Fibroblast of mammary gland (primary cell): ENCODE measurements at regions not wholly inside any gene's neighbourhood (a gene's known extent, or its start where the extent isn't known, plus 50 kb on each side); places are given as distances from the start of the nearest gene placed in this dataset.

Experiments used
- DNase-seq: peaks from one replicate; pipeline ENCODE4 v3.0.0-alpha.2; 2010; ENCODE audit warnings: low read depth
- H3K4me3 ChIP-seq: 2 replicates; pipeline ENCODE4 v1.5.1; 2011; ENCODE audit warnings: low read depth, mild to moderate bottlenecking, low read length, moderate library complexity; ENCODE audit not compliant: control insufficient read depth
- TF ChIP-seq, protein P1 (sequence below): conservative IDR thresholded peaks from 2 replicates; pipeline ENCODE4 v1.5.1; 2011; ENCODE audit warnings: low read depth, low read length, inconsistent platforms; ENCODE audit not compliant: control insufficient read depth, insufficient read depth

DNA sequence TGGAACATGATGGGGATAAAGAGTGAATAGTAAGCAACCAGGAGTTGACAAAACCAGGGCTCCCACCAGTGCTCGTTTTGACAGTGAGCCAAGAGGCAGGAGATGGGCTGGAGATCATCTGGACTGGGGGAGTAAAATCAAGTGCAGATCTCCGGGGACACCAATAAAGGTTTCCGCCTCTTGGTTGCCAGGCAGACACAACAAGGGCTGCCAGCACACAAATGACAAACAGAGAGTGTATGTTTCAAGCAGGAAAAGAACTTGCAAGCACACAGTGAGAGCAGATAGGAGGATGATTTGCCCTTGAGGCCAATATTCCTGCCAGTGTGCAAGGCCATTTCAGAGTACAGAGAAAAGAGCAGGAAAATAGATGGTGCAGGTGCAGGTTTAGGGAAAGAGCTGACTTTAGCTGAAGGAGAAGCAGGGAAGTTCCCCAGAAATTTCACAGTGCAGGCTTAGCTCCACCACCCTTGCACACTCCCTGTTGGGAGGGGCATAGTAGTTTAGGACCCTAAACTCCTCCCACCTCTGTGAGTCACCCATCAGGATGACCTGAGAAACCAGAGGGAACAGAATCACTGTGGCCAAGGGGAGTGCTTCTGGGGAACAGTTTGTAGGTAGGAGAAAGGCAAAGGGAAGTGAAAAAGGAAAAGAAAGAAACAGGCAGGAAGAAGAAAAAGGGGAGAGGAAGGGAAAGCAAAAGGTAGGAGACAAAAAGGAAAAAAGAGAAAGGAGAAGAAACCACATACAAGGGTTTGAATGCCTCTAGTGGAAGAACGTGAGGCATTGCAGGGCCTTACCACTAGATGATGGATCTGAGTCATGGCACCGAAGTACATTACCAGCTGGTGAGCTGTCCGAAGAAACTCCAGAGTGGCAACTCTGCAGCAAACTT is 404.4 kb downstream of the SLC6A15 start:
- H3K4me3 ChIP-seq, result no peak overlapping the region
- TF ChIP-seq, protein P1, sequence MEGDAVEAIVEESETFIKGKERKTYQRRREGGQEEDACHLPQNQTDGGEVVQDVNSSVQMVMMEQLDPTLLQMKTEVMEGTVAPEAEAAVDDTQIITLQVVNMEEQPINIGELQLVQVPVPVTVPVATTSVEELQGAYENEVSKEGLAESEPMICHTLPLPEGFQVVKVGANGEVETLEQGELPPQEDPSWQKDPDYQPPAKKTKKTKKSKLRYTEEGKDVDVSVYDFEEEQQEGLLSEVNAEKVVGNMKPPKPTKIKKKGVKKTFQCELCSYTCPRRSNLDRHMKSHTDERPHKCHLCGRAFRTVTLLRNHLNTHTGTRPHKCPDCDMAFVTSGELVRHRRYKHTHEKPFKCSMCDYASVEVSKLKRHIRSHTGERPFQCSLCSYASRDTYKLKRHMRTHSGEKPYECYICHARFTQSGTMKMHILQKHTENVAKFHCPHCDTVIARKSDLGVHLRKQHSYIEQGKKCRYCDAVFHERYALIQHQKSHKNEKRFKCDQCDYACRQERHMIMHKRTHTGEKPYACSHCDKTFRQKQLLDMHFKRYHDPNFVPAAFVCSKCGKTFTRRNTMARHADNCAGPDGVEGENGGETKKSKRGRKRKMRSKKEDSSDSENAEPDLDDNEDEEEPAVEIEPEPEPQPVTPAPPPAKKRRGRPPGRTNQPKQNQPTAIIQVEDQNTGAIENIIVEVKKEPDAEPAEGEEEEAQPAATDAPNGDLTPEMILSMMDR, result peak; percentile 85
- DNase-seq, result peak; percentile 87

DNA sequence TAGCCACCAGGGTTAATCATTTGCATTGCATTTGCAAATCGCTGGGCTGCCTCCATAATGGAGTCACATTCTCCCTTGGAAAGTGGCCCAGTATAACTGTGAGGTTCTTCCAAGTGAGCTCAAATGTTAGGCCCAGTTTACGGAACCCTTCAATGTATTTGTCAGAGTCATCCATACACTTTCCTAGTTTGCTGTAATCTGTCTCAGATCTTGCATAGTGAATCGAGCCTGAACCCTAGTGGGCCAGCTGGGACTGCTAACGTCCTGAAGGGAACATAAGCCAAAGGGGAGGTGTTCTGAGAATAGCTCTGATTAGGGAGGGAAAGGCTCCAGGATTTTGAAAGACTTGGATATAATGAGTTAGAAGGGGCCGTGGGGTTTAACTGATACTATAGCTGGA is 406.3 kb downstream of the SLC6A15 start:
- peak; percentile 49 for DNase-seq
- H3K4me3 ChIP-seq, result no peak overlapping the region
- TF ChIP-seq, protein P1, result no peak

DNA sequence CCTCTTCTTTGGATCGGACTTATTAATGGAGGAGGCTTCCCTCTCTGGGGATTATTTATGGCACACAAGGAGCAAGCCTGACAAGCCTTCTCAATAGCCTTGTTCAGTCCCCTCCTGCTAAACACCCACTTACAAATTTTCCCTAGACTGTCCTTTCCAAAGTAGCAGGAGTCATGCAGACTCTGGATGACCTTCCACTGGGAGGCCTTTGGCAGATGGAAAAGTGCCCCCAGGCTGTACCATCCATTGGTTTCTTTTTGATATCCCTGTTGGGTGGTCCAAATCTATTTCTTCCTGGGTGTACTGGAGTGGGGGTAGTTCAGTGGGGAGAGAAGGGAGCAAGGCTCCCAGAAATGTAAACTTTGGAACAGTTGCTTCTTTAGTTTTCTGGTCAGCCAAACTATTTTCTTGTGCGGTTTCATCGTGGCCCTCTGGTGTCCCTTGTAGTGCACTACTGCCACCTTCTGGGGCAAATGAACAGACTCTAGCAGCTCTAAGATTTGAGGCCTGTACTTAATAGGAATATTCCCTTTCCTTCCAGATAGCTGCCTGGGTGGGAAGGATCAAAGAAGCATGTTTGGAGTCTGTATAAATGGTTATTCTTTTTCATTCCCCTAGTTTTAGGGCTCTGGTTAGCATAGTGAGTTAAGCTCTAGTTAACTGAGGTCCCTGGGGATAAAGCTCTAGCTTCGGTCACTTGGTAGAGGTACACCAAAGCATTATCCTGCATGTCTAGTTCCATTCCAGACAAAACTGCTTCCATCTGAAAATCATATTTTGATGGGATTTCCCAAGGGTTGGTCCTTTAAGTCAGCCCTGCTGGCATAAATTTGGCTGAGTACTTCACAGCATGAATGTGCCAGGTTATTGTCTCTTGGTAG is 409.5 kb downstream of the SLC6A15 start:
- peak; percentile 78 for DNase-seq

DNA sequence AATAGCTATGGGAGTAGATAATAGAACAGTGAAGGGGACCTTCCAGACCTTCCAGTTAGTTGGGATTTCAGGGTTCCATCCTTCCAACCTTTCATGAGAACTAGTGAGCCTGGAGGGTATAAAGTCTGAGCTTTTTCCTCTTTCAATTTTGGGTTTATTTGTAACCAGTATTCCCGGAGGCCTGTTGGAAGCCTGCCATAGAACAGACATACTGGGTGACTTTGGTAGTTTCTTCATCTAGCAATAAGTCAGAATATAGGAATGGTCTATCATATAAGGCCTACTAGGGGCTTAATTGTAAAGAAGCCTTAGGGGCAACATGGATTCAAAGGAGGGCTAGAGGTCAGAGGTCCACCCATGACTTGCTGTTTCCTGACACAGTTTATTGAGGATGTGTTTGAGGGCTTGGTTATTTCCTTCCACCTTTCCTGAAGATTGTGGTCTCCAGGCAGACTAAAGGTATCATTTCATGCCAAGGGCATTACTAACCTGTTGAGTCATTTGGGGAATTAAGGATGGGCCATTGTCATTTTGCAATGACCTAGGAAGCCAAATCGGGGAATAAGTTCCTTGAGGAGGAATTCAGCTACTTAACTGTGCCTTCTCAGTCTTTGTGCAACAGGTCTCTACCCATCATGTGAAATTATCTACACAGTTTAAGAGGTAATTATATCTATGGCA is 410.3 kb downstream of the SLC6A15 start:
- no peak overlapping the region for H3K4me3 ChIP-seq
- TF ChIP-seq, protein P1, result no peak
- no peak for DNase-seq

More for the DNA sequence above, 409.5 kb downstream of the SLC6A15 start:
- H3K4me3 ChIP-seq, result no peak overlapping the region
- TF ChIP-seq, protein P1, result peak; percentile 88

DNA sequence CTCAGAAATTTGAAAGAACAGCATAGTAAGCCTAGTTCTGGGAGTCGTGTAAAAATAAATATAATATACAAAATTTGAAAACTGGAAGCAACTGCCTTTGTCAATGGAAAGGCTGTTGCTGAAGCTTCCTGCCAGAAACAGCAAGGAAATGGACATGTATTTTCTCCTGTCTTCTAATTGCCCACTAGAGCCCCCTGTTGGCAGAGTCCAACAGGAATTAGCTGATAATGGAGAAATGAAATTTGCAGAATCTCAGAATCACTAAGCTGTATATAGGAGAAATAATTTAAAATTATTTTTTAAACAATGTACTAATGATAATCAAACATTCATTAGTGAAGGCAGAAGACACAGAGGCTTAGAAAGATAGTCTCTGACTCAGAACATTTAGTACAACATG is 414.8 kb downstream of the SLC6A15 start:
- TF ChIP-seq, protein P1, result peak; percentile 53
- no peak overlapping the region for H3K4me3 ChIP-seq
- peak; percentile 48 for DNase-seq

DNA sequence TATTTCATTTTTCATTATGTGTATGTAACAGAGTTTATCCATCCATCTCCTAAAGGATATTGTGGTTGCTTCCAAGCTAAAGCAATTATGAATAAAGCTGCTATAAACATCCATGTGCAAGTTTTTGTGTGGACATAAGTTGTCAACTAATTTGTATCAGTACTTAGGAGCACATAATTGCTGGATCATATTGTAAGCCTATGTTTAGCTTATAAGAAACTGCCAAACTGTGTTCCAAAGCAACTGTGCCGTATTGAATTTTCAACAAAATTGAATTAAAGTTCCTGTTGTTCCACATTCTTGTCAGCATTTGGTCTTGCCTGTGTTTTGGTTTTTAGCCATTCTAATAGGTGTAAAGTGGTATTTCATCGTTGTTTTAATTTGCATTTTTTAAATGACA is 416.9 kb downstream of the SLC6A15 start:
- TF ChIP-seq, protein P1, result no peak
- no peak for DNase-seq

More for the DNA sequence above, 416.9 kb downstream of the SLC6A15 start:
- no peak overlapping the region for H3K4me3 ChIP-seq
